GM20431 (cell line): ENCODE measurements at regions not wholly inside any gene's neighbourhood (a gene's known extent, or its start where the extent isn't known, plus 50 kb on each side); places are given as distances from the start of the nearest gene placed in this dataset.

Source experiments
- in situ Hi-C: fragments of 300-500 bp; cut with MseI, MboI; formaldehyde crosslinking; loops from one replicate; pipeline ENCODE4 v1.15.0; 2020; ENCODE audit warnings: low sequenced_read_pairs; ENCODE audit not compliant: unreplicated experiment

DNA sequence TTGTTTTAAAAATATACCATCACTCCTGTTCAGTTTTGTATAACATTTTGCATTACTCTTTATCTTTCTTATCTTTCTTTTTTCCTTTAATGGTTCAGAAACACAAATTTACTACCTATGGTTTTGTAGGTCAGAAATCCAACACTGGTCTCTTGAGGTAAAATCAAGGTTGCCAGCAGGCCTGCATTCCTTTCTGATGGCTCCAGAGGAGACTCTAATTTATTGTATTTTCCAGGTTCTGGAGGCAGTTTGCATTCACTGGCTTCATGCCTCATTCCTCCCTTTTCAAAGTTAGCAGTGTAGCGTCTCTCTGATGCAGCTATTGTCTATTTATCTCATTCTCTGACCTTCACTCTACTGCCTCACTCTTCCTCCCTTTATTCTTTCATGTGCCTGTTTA, 767.4 kb downstream of the SLITRK6 start:
- in situ Hi-C loops = no loop called here

- in situ Hi-C loops = no loop called here
Observed at GRCh38 chr13:85028035-85028434, 771.2 kb downstream of the SLITRK6 start.

DNA sequence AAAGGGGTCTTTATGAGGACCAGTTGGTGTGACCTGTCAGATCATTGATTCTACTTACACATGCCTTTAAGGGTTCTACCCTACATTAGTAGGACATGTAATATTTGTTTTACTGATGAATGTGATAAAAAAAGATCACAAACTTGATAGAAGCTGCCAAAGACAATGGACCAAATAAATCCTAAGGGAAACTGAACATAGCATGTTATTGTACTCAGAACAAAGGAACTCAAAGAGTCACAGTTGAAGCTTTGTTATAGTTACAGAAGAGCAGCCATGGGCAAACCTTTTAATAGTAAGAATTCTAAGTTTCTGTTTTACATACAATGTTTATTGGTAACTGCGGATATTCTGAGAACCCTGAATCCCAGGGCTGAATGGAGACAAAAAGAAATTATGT, 780.1 kb downstream of the SLITRK6 start:
- in situ Hi-C loops = no loop called here

- in situ Hi-C loops = no loop called here
Observed at GRCh38 chr13:85013006-85013405, 786.2 kb downstream of the SLITRK6 start.

- in situ Hi-C loops = no loop called here
Observed at GRCh38 chr13:85009447-85009846, 789.8 kb downstream of the SLITRK6 start.

DNA sequence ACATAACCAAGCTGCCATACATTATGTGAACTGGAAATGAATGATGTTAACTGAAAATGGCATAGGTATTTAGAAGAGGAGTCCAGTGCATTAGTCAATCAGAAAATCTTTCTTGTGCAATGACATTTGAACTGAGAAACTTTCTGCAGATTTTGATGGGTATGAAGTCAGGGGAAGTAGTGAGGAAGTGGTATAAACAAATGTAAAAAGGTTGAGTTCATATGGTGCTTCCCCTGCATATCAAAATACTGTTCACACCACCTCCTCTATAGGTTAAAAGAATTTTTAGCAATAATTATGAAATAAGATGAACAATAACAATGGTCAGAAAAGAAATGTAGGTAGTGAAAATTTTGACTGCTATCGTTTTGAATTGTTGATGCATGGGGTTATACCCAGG, 800.0 kb downstream of the SLITRK6 start:
- in situ Hi-C loops = no loop called here

- in situ Hi-C loops = no loop called here
Observed at GRCh38 chr13:84998681-84999080, 800.5 kb downstream of the SLITRK6 start.

DNA sequence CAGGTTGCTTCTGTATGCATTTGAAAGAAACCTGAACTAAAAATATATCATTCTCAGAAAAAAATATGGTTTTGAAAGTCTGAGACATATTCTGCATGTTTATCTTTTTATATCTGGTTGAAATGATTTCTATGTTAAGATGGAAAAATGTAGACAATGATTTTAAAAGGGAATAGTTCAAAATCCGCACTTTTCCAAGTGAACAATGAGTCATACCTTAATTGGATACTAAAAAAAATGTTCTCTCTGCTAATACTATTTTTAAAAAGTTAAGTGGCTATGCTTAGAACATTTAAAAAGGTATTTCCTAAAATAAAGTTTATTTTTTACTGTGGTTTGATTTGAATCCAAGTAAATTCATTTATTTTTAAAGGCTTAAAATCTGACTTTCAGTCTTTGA, 801.4 kb downstream of the SLITRK6 start:
- in situ Hi-C loops = no loop called here

- in situ Hi-C loops = no loop called here
Observed at GRCh38 chr13:84994582-84994981, 804.6 kb downstream of the SLITRK6 start.

- in situ Hi-C loops = no loop called here
Observed at GRCh38 chr13:84985860-84986259, 813.4 kb downstream of the SLITRK6 start.

GRCh38 chr13:84983321-84983720, 815.9 kb downstream of the SLITRK6 start:
- in situ Hi-C loops = no loop called here

DNA sequence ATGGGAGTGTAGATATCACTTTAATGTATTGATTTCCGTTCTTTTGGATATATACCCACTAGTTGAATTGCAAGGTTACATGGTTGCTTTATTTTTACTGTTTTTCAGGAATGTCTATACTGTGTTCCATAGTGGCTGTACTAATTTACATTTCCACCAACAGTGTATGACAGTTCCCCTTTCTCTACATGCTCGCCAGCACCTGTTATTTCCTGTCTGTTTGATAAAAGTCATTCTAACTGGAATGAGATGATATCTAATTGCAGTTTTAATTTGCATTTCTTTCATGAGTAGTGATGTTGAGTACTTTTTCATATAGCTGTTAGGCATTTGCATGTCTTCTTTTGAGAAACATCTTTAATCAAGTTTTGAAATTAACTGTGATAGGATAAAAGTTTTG, 818.6 kb downstream of the SLITRK6 start:
- in situ Hi-C loops = no loop called here

DNA sequence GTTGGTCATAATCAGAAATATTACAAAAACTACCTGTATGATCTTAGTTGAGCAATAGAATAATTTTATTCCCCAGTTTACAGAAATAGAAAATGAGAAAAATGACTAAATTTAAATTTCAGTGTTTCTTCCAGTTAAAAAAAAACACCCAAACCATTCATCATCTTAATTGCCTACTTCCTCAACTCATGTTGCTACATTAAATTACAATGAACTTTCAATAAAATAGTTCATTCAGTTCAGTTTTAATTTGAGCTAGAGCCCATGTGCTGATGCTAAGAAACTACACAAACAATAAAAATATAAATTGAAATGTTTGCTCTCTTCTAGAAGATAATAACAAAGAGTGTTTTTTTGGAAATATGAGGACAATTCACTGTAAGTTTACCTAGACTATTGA, 820.4 kb downstream of the SLITRK6 start:
- in situ Hi-C loops = no loop called here

DNA sequence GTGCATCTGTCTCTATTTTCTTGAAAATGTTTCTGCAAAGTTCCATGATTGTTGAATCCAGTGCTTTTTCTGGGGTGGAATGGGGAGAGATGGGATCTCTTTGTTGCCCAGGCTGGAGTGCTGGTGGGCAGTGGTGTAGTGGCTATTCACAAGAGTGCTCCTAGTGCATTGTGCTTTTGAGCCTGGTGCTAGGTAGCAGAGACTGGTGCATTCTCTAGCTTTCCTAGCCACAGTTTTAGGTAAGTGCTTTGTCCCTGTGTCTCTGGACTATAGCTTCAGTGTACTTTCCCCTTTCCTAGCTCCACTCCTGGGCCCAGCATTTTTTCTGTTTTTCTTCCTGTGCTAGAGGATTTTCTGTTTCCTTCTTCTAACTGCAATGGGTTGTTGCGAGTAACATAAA, 825.6 kb downstream of the SLITRK6 start:
- in situ Hi-C loops = no loop called here

DNA sequence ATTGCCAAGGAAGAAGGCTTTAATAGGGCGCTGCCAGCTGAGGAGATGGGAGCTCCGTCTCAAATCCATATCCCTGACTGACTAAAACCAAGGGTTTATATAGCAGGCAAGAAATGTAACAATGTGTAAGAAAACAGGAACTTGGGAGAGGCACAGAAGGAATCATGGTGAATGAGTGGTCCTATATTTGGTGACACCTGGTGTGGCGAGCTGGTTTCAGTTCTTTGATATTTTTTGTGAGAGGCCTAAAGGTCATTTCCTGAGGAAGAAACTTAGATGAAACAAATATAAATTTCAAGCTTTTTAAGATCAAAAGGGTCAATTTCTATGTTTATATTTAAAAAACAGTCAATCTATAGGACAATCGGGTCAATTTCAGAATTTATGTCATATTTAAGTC, 826.3 kb downstream of the SLITRK6 start:
- in situ Hi-C loops = no loop called here

DNA sequence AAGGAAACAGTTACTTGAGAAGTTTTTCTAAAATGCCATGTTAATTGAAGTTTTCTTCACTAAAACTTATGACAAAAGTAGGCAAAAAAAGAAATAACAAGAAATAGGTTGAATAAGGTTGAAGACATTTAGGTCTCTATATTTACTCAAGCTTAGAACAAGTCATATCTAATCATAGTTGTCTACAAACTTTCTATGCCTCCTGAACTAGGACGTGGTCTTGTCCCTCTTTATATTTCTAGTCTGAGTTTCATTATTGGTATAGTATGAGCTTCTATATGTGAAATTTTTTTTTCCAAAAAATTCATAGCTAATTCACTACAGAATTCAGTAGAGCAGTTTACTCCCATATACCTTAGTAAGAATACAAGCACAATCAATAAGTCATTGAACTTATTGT, 836.4 kb downstream of the SLITRK6 start:
- in situ Hi-C loops = no loop called here

DNA sequence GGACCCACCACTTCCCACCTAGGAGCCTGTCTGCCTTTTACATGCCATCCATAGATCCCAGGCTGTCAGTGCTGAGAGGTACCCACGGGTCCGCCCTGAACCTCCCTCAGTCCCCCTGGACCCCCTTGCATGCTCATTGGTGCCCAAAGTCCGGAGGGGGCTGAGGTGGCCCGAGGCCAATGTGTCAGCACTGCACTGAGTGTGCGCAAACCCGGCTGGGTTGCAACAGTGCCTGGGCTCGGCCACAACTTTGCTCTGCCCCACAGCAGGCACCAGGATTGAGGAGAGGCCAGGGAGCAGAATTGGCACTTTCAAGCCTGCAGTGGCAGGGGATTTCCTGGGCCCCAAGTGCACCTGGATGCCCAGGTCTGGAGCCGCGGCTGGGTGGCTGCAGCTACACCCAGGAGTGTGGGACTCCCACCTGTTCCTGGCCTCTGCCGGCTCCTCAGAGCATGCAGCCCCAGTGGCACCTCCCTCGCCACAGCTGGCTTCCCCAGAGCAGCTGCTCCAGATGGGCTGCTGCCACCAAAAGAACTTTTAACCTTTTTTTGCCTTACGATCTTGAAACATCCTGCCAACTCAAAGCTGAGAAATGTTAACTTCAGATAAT, 837.0 kb downstream of the SLITRK6 start:
- in situ Hi-C loops = no loop called here

DNA sequence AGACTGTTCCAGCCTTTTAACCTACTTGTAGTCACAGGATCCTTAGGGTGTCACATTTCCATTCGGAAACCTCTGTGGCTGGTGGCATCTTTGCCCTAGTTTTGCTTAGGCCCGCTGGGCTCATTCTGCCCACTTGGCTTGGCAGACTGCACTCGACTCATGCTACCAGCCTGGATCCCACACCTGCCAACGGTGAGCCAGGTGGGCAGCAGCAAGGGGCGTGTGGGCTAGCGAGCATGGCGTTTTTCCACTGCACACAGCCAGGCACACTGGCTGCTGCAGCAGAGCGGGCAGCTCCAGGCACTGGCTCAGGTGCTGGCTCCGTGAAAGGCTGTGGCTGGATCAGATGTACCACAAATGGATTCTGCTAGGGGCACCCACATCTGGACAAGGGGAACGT, 838.2 kb downstream of the SLITRK6 start:
- in situ Hi-C loops = no loop called here

DNA sequence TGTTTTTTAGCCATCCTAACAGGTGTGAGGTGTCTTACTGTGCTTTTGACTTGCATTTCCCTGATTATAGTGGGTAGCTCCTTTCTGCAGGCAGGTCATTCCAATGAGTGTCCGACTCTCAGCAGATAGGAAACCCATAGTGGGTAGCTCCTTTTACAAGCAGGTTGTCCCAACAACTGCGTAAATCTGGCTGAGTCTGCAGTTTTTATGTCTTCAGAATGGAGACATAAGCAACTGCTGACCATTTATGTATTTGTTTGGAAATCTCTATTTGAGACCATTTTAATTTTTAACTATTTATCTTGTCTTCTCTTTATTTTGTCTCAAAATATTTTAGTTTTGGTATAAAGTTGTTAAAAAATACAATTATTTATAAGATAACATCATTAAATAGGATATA, 839.4 kb downstream of the SLITRK6 start:
- in situ Hi-C loops = no loop called here

DNA sequence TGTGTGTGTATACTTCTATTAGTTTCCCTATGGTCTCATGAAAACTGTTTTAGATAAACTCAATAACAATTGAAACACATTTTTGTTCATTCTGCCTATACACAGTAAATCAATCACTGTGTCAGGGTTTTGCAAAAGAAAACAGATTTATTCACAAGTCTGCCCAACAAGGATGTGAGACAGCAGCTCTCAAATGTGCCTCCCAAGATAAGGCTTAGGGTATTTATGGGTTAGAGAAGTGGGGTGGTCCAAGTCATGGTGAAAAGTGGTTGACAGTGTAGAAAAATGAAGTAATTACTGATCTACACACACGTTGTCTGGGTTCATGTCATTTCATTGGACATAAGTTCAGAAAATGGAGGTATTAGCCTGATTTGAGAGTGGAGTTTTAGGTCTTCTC, 844.6 kb downstream of the SLITRK6 start:
- in situ Hi-C loops = no loop called here

- in situ Hi-C loops = no loop called here
Observed at GRCh38 chr13:84951128-84951527, 848.1 kb downstream of the SLITRK6 start.

DNA sequence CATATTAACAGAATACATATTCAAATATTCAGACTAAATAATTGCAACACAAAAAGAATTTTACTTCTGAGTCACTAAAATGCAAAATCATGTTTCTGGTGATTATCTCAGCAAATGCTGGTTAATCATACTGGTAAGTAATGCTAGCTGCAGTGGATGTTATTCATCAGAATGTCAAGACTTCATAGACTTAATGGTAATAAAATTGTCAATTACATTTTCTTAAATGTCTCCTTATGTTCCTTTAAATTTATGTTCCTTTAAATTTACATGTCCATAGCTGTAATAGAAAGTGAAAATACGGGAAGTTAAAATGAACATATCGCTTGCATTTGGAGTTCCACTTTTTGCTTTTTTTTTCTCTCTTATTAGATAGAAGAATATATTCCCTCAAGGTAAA, 853.0 kb downstream of the SLITRK6 start:
- in situ Hi-C loops = no loop called here

- in situ Hi-C loops = no loop called here
Observed at GRCh38 chr13:84940798-84941197, 858.4 kb downstream of the SLITRK6 start.
